Jurkat, Clone E6-1 (cell line): ENCODE measurements at regions not wholly inside any gene's neighbourhood (a gene's known extent, or its start where the extent isn't known, plus 50 kb on each side); places are given as distances from the start of the nearest gene placed in this dataset.
"Not testable (repeated sequence)": the region's sequence is repeated elsewhere in the genome, so short reads cannot be mapped to it uniquely, and the experiment has no call there.

Experiments
- DNase-seq: peaks from one replicate; pipeline ENCODE4 v3.0.0-alpha.2; 2011; ENCODE audit warnings: low read depth, low spot score
- H3K4me3 ChIP-seq: 2 replicates; pipeline ENCODE4 v1.5.1; 2011; ENCODE audit warnings: mild to moderate bottlenecking, low read length, control low read depth, moderate library complexity

- no peak for DNase-seq
- no peak overlapping the region for H3K4me3 ChIP-seq
These were observed 346.0 kb upstream of the EPHA5 start for GRCh38 chr4:66016240-66016639.

GRCh38 chr4:66014146-66014765 lies 344.0 kb upstream of the EPHA5 start:
- DNase-seq: no peak
- no peak overlapping the region for H3K4me3 ChIP-seq

- DNase-seq: no peak
- no peak overlapping the region for H3K4me3 ChIP-seq
These were observed 330.3 kb upstream of the EPHA5 start for GRCh38 chr4:66000510-66001117.

GRCh38 chr4:65999518-65999871 lies 329.2 kb upstream of the EPHA5 start:
- no peak for DNase-seq
- no peak overlapping the region for H3K4me3 ChIP-seq

GRCh38 chr4:65998807-65999517 lies 328.7 kb upstream of the EPHA5 start:
- DNase-seq, H3K4me3 ChIP-seq: not testable (repeated sequence)

- no peak for DNase-seq
- H3K4me3 ChIP-seq: no peak overlapping the region
These were observed 312.8 kb upstream of the EPHA5 start for GRCh38 chr4:65983061-65983460.

GRCh38 chr4:65976287-65976686 lies 306.0 kb upstream of the EPHA5 start:
- DNase-seq: no peak
- no peak overlapping the region for H3K4me3 ChIP-seq

GRCh38 chr4:65973186-65973585 lies 302.9 kb upstream of the EPHA5 start:
- DNase-seq: no peak
- no peak overlapping the region for H3K4me3 ChIP-seq

GRCh38 chr4:65971686-65972085 lies 301.4 kb upstream of the EPHA5 start:
- DNase-seq: peak; percentile 49
- no peak overlapping the region for H3K4me3 ChIP-seq

GRCh38 chr4:65968831-65969558 lies 298.7 kb upstream of the EPHA5 start:
- DNase-seq: no peak
- no peak overlapping the region for H3K4me3 ChIP-seq

- no peak for DNase-seq
- no peak overlapping the region for H3K4me3 ChIP-seq
These were observed 290.5 kb upstream of the EPHA5 start for GRCh38 chr4:65960751-65961150.

GRCh38 chr4:65954416-65954815 lies 284.1 kb upstream of the EPHA5 start:
- no peak overlapping the region for H3K4me3 ChIP-seq
- no peak for DNase-seq

GRCh38 chr4:65951177-65951576 lies 280.9 kb upstream of the EPHA5 start:
- DNase-seq: no peak
- no peak overlapping the region for H3K4me3 ChIP-seq

- DNase-seq: no peak
- H3K4me3 ChIP-seq: no peak overlapping the region
These were observed 272.8 kb upstream of the EPHA5 start for GRCh38 chr4:65943076-65943475.

GRCh38 chr4:65924843-65925242 lies 254.6 kb upstream of the EPHA5 start:
- no peak for DNase-seq
- no peak overlapping the region for H3K4me3 ChIP-seq

GRCh38 chr4:65923616-65924015 lies 253.3 kb upstream of the EPHA5 start:
- no peak overlapping the region for H3K4me3 ChIP-seq
- no peak for DNase-seq

GRCh38 chr4:65921180-65921579 lies 250.9 kb upstream of the EPHA5 start:
- no peak for DNase-seq
- no peak overlapping the region for H3K4me3 ChIP-seq

- DNase-seq: no peak
- no peak overlapping the region for H3K4me3 ChIP-seq
These were observed 248.6 kb upstream of the EPHA5 start for GRCh38 chr4:65918872-65919271.

- DNase-seq: no peak
- no peak overlapping the region for H3K4me3 ChIP-seq
These were observed 247.9 kb upstream of the EPHA5 start for GRCh38 chr4:65918212-65918611.

GRCh38 chr4:65917486-65917885 lies 247.2 kb upstream of the EPHA5 start:
- H3K4me3 ChIP-seq: no peak overlapping the region
- DNase-seq: no peak
